IMR-90 (cell line): ENCODE measurements at regions not wholly inside any gene's neighbourhood (a gene's known extent, or its start where the extent isn't known, plus 50 kb on each side); places are given as distances from the start of the nearest gene placed in this dataset.

Experiments
- ATAC-seq: fragments of 200-7000 bp; cut with Tn5 transposase; 2 replicates; pipeline ENCODE4 v1.9.1; 2020; ENCODE audit warnings: low read depth, mild to moderate bottlenecking, moderate library complexity
- BruUV-seq: library from RNA; stranded (reverse); fragments of 400-500 nt; replicated peaks from 2 replicates; lab custom pipeline; 2021; lab: Mats Ljungman, UMichigan
- CTCF ChIA-PET: fragments of 300-600 bp; formaldehyde crosslinking; extraction: SDS; loops from one replicate; lab custom pipeline; 2021; ENCODE audit warnings: antibody characterized with exemption; lab: Yijun Ruan, JAX
- POLR2A ChIA-PET: fragments of 300-600 bp; sonication (Branson Sonifier 250); formaldehyde crosslinking; loops from one replicate; lab custom pipeline; 2022; ENCODE audit warnings: antibody characterized with exemption; ENCODE audit not compliant: unreplicated experiment; lab: Charles Lee
- DNase-seq: peaks from one replicate; pipeline ENCODE4 v3.0.0; 2013
- H2AFZ ChIP-seq: replicated peaks from 2 replicates; pipeline ENCODE3; 2013; ENCODE audit warnings: low read length, mild to moderate bottlenecking; ENCODE audit not compliant: poor library complexity
- H2AK5ac ChIP-seq: 2 replicates; pipeline ENCODE4 v1.6.1; 2013; ENCODE audit warnings: low read depth, low read length, inconsistent platforms
- H2AK9ac ChIP-seq: replicated peaks from 2 replicates; pipeline ENCODE3; 2013; ENCODE audit warnings: mild to moderate bottlenecking, low read depth, low read length, moderate library complexity; ENCODE audit not compliant: poor library complexity
- H2BK120ac ChIP-seq: 2 replicates; pipeline ENCODE4 v1.6.1; 2013; ENCODE audit warnings: low read depth, low read length, inconsistent platforms
- H2BK15ac ChIP-seq: 3 replicates; pipeline ENCODE4 v1.6.1; 2013; ENCODE audit warnings: low read depth, low read length, inconsistent platforms
- H2BK20ac ChIP-seq: 2 replicates; pipeline ENCODE4 v1.6.1; 2013; ENCODE audit warnings: low read depth, mild to moderate bottlenecking, inconsistent platforms, low read length, moderate library complexity
- H2BK5ac ChIP-seq: 2 replicates; pipeline ENCODE4 v1.6.1; 2013; ENCODE audit warnings: mild to moderate bottlenecking, low read depth, low read length, inconsistent platforms; ENCODE audit not compliant: poor library complexity, severe bottlenecking
- H3K14ac ChIP-seq: replicated peaks from 2 replicates; pipeline ENCODE4 v1.6.1; 2013; ENCODE audit warnings: low read depth, low read length, inconsistent platforms
- H3K18ac ChIP-seq: 2 replicates; pipeline ENCODE4 v1.6.1; 2013; ENCODE audit warnings: low read depth, low read length, control low read depth
- H3K23ac ChIP-seq: 2 replicates; pipeline ENCODE4 v1.6.1; 2013; ENCODE audit warnings: low read depth, low read length, inconsistent platforms
- H3K27ac ChIP-seq: 2 replicates; pipeline ENCODE4 v1.5.1; 2013; ENCODE audit warnings: mild to moderate bottlenecking, control low read depth, low read length; ENCODE audit not compliant: insufficient read depth
- H3K27me3 ChIP-seq: 2 replicates; pipeline ENCODE4 v1.6.1; 2013; ENCODE audit warnings: low read length; ENCODE audit not compliant: control insufficient read depth, insufficient read depth
- H3K36me3 ChIP-seq: 2 replicates; pipeline ENCODE4 v1.6.1; 2013; ENCODE audit warnings: low read length, mixed read lengths; ENCODE audit not compliant: control insufficient read depth, insufficient read depth
- H3K4ac ChIP-seq: 2 replicates; pipeline ENCODE4 v1.6.1; 2013; ENCODE audit warnings: low read depth, low read length, inconsistent platforms
- H3K4me1 ChIP-seq: 2 replicates; pipeline ENCODE4 v1.6.1; 2013; ENCODE audit warnings: low read length, mixed read lengths; ENCODE audit not compliant: control insufficient read depth, insufficient read depth
- H3K4me2 ChIP-seq: 2 replicates; pipeline ENCODE4 v1.6.1; 2013; ENCODE audit warnings: low read depth, mild to moderate bottlenecking, control low read depth, low read length, moderate library complexity
- H3K4me3 ChIP-seq: 2 replicates; pipeline ENCODE4 v1.5.1; 2013; ENCODE audit warnings: low read depth, mild to moderate bottlenecking, control low read depth, low read length, moderate library complexity; ENCODE audit not compliant: insufficient read depth
- H3K56ac ChIP-seq: 2 replicates; pipeline ENCODE4 v1.6.1; 2013; ENCODE audit warnings: low read length, inconsistent platforms; ENCODE audit not compliant: insufficient read depth; ENCODE audit errors: extremely low read depth
- H3K79me1 ChIP-seq, 2 experiments: 2 replicates each; pipeline ENCODE4 v1.6.1; 2013; ENCODE audit warnings: low read length in 2 of 2, inconsistent platforms in 1 of 2, low read depth in 1 of 2
- H3K9ac ChIP-seq: 2 replicates; pipeline ENCODE4 v1.6.1; 2013; ENCODE audit warnings: low read depth, low read length, control low read depth
- H3K9me1 ChIP-seq: 2 replicates; pipeline ENCODE4 v1.6.1; 2013; ENCODE audit warnings: low read length, inconsistent platforms; ENCODE audit not compliant: insufficient read depth
- H3K9me3 ChIP-seq: 2 replicates; pipeline ENCODE4 v1.6.1; 2013; ENCODE audit warnings: low read length; ENCODE audit not compliant: control insufficient read depth, insufficient read depth
- H4K20me1 ChIP-seq: 2 replicates; pipeline ENCODE4 v1.6.1; 2013; ENCODE audit warnings: low read length, inconsistent platforms; ENCODE audit not compliant: insufficient read depth
- H4K5ac ChIP-seq: 2 replicates; pipeline ENCODE4 v1.6.1; 2013; ENCODE audit warnings: mild to moderate bottlenecking, low read depth, low read length, control low read depth
- H4K8ac ChIP-seq, 2 experiments: 2 replicates each; pipeline ENCODE4 v1.6.1; 2013; ENCODE audit warnings: low read depth in 2 of 2, low read length in 2 of 2, control low read depth in 1 of 2, inconsistent platforms in 1 of 2
- H4K91ac ChIP-seq: 2 replicates; pipeline ENCODE4 v1.6.1; 2013; ENCODE audit warnings: low read depth, low read length, inconsistent platforms; ENCODE audit not compliant: insufficient read depth
- BHLHE40 ChIP-seq: fragments of 150-350 bp; IDR thresholded peaks from 2 replicates; pipeline ENCODE4 v1.6.1; 2016; ENCODE audit warnings: mild to moderate bottlenecking, low read depth, low read length
- CEBPB ChIP-seq: IDR thresholded peaks from 2 replicates; pipeline ENCODE4 v1.6.1; 2012; ENCODE audit warnings: low read depth, low read length, improper control_type of control experiment
- CHD1 ChIP-seq: IDR thresholded peaks from 2 replicates; pipeline ENCODE4 v1.6.1; 2012; ENCODE audit warnings: low read depth, low read length, improper control_type of control experiment
- FOS ChIP-seq: fragments of 150-350 bp; IDR thresholded peaks from 2 replicates; pipeline ENCODE4 v1.6.1; 2016; ENCODE audit warnings: low read depth, low read length
- MAFK ChIP-seq: IDR thresholded peaks from 2 replicates; pipeline ENCODE4 v1.6.1; 2012; ENCODE audit warnings: low read depth, low read length, improper control_type of control experiment
- MAZ ChIP-seq: IDR thresholded peaks from 2 replicates; pipeline ENCODE4 v1.6.1; 2012; ENCODE audit warnings: low read depth, mild to moderate bottlenecking, low read length, improper control_type of control experiment, moderate library complexity, borderline replicate concordance
- MXI1 ChIP-seq: IDR thresholded peaks from 2 replicates; pipeline ENCODE4 v1.6.1; 2012; ENCODE audit warnings: low read depth, mild to moderate bottlenecking, low read length, moderate library complexity, borderline replicate concordance
- NFE2L2 ChIP-seq: fragments of 150-350 bp; IDR thresholded peaks from 2 replicates; pipeline ENCODE4 v1.6.1; 2016; ENCODE audit warnings: low read depth, mild to moderate bottlenecking, low read length
- POLR2A ChIP-seq: IDR thresholded peaks from 2 replicates; pipeline ENCODE4 v1.6.1; 2012; ENCODE audit warnings: mild to moderate bottlenecking, low read depth, low read length
- RAD21 ChIP-seq: IDR thresholded peaks from 2 replicates; pipeline ENCODE4 v1.6.1; 2012; ENCODE audit warnings: low read length, improper control_type of control experiment
- RCOR1 ChIP-seq: IDR thresholded peaks from 2 replicates; pipeline ENCODE4 v1.6.1; 2012; ENCODE audit warnings: mild to moderate bottlenecking, low read length, improper control_type of control experiment; ENCODE audit not compliant: insufficient replicate concordance
- RFX5 ChIP-seq: IDR thresholded peaks from 2 replicates; pipeline ENCODE4 v1.8.0; 2012; ENCODE audit warnings: low read depth, mild to moderate bottlenecking, low read length, moderate library complexity
- SMC3 ChIP-seq: fragments of 150-350 bp; IDR thresholded peaks from 2 replicates; pipeline ENCODE4 v1.6.1; 2016; ENCODE audit warnings: low read depth, mild to moderate bottlenecking, antibody characterized with exemption, low read length, moderate library complexity
- WGBS, 2 experiments: methylation state at CpG; one replicate each; pipeline versions ENCODE4 v1.1.5 to v1.1.7; 2013; ENCODE audit warnings: missing lambda C conversion rate in 2 of 2; ENCODE audit not compliant: insufficient read length in 1 of 2; ENCODE audit errors: extremely low coverage in 2 of 2; 5-methylcytosine and 5-hydroxymethylcytosine counted together
- dilution Hi-C: fragments of 300-500 bp; cut with HindIII; formaldehyde crosslinking; loops from one replicate; pipeline ENCODE4 v1.14.3; 2018; ENCODE audit warnings: low sequenced_read_pairs; ENCODE audit not compliant: unreplicated experiment
- in situ Hi-C: fragments of 300-500 bp; cut with MboI; formaldehyde crosslinking; loops from 3 replicates; pipeline ENCODE4 v1.14.3; 2019; ENCODE audit warnings: low sequenced_read_pairs, inconsistent platforms, mixed read lengths
- intact Hi-C: fragments of 100-400 bp; cut with micrococcal nuclease; formaldehyde crosslinking; loops from 2 replicates; pipeline ENCODE4 v1.10.0; 2022
- TF ChIP-seq, protein P1 (sequence below): fragments of 150-350 bp; IDR thresholded peaks from 2 replicates; pipeline ENCODE4 v1.6.1; 2016; ENCODE audit warnings: low read depth, mild to moderate bottlenecking, low read length, moderate library complexity, borderline replicate concordance
- TF ChIP-seq, protein P2 (sequence below): fragments of 150-350 bp; IDR thresholded peaks from 2 replicates; pipeline ENCODE4 v1.6.1; 2017; ENCODE audit warnings: mild to moderate bottlenecking, antibody characterized with exemption, low read length, low read depth
- TF ChIP-seq, protein P3 (sequence below): conservative IDR thresholded peaks from 2 replicates; pipeline ENCODE4 v1.5.1; 2012; ENCODE audit warnings: mild to moderate bottlenecking, low read depth, low read length, improper control_type of control experiment

DNA sequence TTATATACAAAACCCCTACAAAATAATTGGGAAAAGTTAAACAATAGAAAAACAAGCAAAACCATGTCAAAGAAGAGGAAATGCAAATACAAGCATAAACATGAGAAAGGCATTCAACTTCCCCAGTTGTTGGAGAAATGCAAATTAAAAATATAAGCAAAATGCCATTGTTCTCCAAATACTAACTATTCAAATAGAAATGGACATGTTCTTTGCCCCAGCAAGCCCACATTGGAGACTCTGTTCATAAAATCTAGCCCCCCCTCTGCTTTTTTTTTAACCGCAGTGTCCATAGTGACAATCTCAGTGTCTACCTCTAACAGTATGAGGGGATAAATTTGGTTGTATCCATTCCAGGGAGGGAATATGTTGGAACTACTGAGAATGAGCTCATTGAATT is 59.7 kb upstream of the LCTL start:
- no peak overlapping the region for H3K4me2 ChIP-seq
- no CpG with 5 or more reads among the region's 1 CpG for WGBS, 2 experiments
- H3K9me1 ChIP-seq = no peaks in the 10 kb centered on the region; the same call in 1 of the 2 replicates
- H3K14ac ChIP-seq = no peak overlapping the region
- ChIA-PET POLR2A (no interaction called here), CTCF (interaction anchor here (1.2 kb wide), 1 partner anchor 73 kb away, joined by 3 read pairs; no protein-coding TSS in a partner anchor)
- no peak overlapping the region for H2AK5ac ChIP-seq
- no peak overlapping the region for H3K27ac ChIP-seq
- H3K4me1 ChIP-seq = peaks cover 6% of the 10 kb centered on the region
- H3K18ac ChIP-seq = no peak overlapping the region
- H2AK9ac ChIP-seq = no peak overlapping the region
- H3K56ac ChIP-seq = no peak overlapping the region
- intact Hi-C loops = no loop called here
- no peak overlapping the region for H4K91ac ChIP-seq
- no TSS peak for BruUV-seq
- no peak for DNase-seq
- H2BK20ac ChIP-seq = no peak overlapping the region
- no peak overlapping the region for H3K4me3 ChIP-seq
- H3K9me3 ChIP-seq = no peaks in the 10 kb centered on the region
- H2BK15ac ChIP-seq = no peak overlapping the region
- no peak overlapping the region for H4K8ac ChIP-seq
- H3K9ac ChIP-seq = no peak overlapping the region
- H3K79me1 ChIP-seq = no peaks in the 10 kb centered on the region
- H2BK120ac ChIP-seq = no peak overlapping the region
- no peaks in the 10 kb centered on the region for H3K27me3 ChIP-seq
- H3K36me3 ChIP-seq = no peaks in the 10 kb centered on the region
- TF ChIP-seq CHD1 (no peak), RCOR1 (no peak), RFX5 (no peak), FOS (no peak), RAD21 (no peak), BHLHE40 (no peak), NFE2L2 (no peak), MAZ (no peak), CEBPB (no peak), SMC3 (no peak), MXI1 (no peak), POLR2A (no peak), MAFK (no peak)
- TF ChIP-seq, protein P1, sequence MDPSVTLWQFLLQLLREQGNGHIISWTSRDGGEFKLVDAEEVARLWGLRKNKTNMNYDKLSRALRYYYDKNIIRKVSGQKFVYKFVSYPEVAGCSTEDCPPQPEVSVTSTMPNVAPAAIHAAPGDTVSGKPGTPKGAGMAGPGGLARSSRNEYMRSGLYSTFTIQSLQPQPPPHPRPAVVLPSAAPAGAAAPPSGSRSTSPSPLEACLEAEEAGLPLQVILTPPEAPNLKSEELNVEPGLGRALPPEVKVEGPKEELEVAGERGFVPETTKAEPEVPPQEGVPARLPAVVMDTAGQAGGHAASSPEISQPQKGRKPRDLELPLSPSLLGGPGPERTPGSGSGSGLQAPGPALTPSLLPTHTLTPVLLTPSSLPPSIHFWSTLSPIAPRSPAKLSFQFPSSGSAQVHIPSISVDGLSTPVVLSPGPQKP = no peak
- TF ChIP-seq, protein P2, sequence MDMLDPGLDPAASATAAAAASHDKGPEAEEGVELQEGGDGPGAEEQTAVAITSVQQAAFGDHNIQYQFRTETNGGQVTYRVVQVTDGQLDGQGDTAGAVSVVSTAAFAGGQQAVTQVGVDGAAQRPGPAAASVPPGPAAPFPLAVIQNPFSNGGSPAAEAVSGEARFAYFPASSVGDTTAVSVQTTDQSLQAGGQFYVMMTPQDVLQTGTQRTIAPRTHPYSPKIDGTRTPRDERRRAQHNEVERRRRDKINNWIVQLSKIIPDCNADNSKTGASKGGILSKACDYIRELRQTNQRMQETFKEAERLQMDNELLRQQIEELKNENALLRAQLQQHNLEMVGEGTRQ = no peak
- TF ChIP-seq, protein P3, sequence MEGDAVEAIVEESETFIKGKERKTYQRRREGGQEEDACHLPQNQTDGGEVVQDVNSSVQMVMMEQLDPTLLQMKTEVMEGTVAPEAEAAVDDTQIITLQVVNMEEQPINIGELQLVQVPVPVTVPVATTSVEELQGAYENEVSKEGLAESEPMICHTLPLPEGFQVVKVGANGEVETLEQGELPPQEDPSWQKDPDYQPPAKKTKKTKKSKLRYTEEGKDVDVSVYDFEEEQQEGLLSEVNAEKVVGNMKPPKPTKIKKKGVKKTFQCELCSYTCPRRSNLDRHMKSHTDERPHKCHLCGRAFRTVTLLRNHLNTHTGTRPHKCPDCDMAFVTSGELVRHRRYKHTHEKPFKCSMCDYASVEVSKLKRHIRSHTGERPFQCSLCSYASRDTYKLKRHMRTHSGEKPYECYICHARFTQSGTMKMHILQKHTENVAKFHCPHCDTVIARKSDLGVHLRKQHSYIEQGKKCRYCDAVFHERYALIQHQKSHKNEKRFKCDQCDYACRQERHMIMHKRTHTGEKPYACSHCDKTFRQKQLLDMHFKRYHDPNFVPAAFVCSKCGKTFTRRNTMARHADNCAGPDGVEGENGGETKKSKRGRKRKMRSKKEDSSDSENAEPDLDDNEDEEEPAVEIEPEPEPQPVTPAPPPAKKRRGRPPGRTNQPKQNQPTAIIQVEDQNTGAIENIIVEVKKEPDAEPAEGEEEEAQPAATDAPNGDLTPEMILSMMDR = no peak
- no peak overlapping the region for H2AFZ ChIP-seq
- no peak overlapping the region for H3K23ac ChIP-seq
- no peak for ATAC-seq
- no peak overlapping the region for H3K4ac ChIP-seq
- dilution Hi-C loops = no loop called here
- H4K20me1 ChIP-seq = no peaks in the 10 kb centered on the region
- H4K5ac ChIP-seq = no peak overlapping the region
- in situ Hi-C loops = no loop called here
- no peak overlapping the region for H2BK5ac ChIP-seq
